ENCODE measurements at regions not wholly inside any gene's neighbourhood (a gene's known extent, or its start where the extent isn't known, plus 50 kb on each side); places are given as distances from the start of the nearest gene placed in this dataset.

DNA sequence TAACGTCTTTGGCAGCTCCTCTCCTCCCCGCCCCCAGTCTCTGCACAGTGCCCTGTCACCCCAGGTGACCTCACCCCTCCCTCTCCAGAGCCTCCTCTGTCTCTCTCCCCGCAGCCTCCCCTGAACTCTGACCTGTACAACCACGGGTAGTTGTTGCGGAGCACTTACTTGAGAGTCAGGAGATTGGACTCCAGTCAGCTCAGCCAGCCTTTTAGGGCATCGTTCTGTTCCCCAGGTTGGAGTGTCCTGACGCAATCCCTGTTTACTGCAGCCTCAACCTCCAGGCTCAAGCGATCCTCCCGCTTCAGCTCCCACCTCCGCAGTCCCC, 177.7 kb downstream of the UACA start:
- TF ChIP-seq, protein P1, sequence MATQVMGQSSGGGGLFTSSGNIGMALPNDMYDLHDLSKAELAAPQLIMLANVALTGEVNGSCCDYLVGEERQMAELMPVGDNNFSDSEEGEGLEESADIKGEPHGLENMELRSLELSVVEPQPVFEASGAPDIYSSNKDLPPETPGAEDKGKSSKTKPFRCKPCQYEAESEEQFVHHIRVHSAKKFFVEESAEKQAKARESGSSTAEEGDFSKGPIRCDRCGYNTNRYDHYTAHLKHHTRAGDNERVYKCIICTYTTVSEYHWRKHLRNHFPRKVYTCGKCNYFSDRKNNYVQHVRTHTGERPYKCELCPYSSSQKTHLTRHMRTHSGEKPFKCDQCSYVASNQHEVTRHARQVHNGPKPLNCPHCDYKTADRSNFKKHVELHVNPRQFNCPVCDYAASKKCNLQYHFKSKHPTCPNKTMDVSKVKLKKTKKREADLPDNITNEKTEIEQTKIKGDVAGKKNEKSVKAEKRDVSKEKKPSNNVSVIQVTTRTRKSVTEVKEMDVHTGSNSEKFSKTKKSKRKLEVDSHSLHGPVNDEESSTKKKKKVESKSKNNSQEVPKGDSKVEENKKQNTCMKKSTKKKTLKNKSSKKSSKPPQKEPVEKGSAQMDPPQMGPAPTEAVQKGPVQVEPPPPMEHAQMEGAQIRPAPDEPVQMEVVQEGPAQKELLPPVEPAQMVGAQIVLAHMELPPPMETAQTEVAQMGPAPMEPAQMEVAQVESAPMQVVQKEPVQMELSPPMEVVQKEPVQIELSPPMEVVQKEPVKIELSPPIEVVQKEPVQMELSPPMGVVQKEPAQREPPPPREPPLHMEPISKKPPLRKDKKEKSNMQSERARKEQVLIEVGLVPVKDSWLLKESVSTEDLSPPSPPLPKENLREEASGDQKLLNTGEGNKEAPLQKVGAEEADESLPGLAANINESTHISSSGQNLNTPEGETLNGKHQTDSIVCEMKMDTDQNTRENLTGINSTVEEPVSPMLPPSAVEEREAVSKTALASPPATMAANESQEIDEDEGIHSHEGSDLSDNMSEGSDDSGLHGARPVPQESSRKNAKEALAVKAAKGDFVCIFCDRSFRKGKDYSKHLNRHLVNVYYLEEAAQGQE (IDR thresholded peaks at IDR 0.05; ENCODE audit: insufficient read depth in 1 of 2, low read depth in 2 of 2, low read length in 2 of 2) = no peak
- no peak for TF ChIP-seq TAF1 (IDR thresholded peaks at IDR 0.05; ENCODE audit: borderline replicate concordance, insufficient read depth, low read length)
- no peak for TF ChIP-seq POLR2AphosphoS5 (IDR thresholded peaks at IDR 0.05; ENCODE audit: low read depth, low read length)
- TF ChIP-seq SIN3A (IDR thresholded peaks at IDR 0.05; ENCODE audit: borderline replicate concordance, insufficient read depth, low read length) = no peak
